ENCODE measurements at regions not wholly inside any gene's neighbourhood (a gene's known extent, or its start where the extent isn't known, plus 50 kb on each side); places are given as distances from the start of the nearest gene placed in this dataset.

DNA sequence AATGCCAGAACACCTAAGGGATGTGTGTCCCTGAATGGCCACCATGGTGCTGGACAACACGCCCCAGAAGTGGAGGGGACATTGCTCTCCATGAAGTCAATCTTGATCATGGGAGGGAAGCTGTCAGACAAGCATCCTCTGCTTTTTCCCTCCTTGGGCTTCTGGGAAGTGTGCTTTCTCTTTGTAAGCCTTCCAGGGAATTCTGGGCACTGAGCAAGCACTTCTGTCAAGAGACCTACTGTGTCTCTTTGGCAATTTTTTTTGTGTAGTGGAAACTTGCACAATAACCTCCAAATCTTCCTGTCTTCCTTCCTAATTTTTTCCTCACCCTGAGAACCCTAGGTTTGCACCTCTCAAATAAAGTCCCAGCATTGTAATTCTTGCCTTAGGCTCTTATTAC lies 132.0 kb downstream of the SEC61B start (continued):
- no peak for TF ChIP-seq ZNF232 (CRISPR knock-in tag; IDR thresholded peaks at IDR 0.05)

DNA sequence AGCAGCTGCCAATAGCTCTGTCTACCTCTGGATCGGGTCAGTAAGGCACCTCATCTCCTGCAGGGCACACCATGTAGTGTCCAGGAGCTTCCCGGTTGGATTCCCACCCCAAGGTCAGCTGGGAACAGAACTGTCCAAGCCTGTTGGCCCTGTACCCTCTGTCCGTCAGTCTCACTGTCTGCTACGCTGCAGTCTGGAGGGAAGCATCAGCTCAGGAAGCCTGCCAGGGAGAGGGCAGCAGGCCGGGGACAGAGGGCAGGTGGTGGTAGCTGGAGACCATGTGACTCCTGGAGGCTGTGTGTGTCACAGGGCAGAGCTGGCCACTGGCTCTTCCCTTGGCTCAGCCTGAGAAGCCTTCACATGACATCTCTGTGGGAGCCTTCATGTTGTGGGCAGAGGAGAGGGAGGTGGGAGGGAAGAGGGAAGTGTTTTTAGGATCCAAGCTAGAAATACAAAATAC lies 134.5 kb downstream of the SEC61B start:
- Histone ChIP-seq H3K36me3 (ENCODE audit: control insufficient read depth, insufficient read depth, low read length) (no peaks in the 10 kb centered on the region), H3K9ac (ENCODE audit: insufficient read depth in 1 of 2, low read depth in 2 of 2, low read length in 2 of 2) (peak overlapping the region in 1 of 2 experiments; percentile 27; a peak in 2 of 4 replicates), H3K27ac (ENCODE audit: extremely low read depth, low read depth, low read length) (no peak overlapping the region), H3K9me1 (ENCODE audit: control insufficient read depth, insufficient read depth, low read length) (no peaks in the 10 kb centered on the region), H4K20me1 (replicated peaks; ENCODE audit: control insufficient read depth, insufficient read depth, low read length) (no peaks in the 10 kb centered on the region), H3K79me2 (ENCODE audit: control insufficient read depth, insufficient read depth, low read length) (no peaks in the 10 kb centered on the region), H3K4me3 (no peak overlapping the region), H3K27me3 (ENCODE audit: control insufficient read depth in 2 of 2, insufficient read depth in 2 of 2, low read length in 2 of 2) (peaks cover 3 to 39% of the 10 kb centered on the region in 2 experiments), H2AFZ (ENCODE audit: low read depth, low read length) (no peak overlapping the region), H3K4me2 (ENCODE audit: insufficient read depth, low read length) (no peak overlapping the region), H3K9me3 (replicated peaks; ENCODE audit: control insufficient read depth, insufficient read depth, low read depth, low read length) (no peaks in the 10 kb centered on the region), H3K4me1 (replicated peaks in 1 of 2; ENCODE audit: control insufficient read depth in 2 of 2, insufficient read depth in 2 of 2, low read length in 2 of 2) (no peaks in the 10 kb centered on the region)
- ATAC-seq (no peak), FAIRE-seq (no peak), DNase-seq (ENCODE audit: extremely low read depth in 1 of 4, low spot score in 3 of 4) (no peak)
- TF ChIP-seq SRSF1 (IDR thresholded peaks at IDR 0.05; ENCODE audit: low read depth, low read length) (no peak), USF1 (CRISPR knock-in tag; IDR thresholded peaks at IDR 0.05) (0 out of 2 replicates have a peak, but pooled peaks have one; percentile 13)
- no TSS peak for BruUV-seq (replicated peaks)
- ChIA-PET CTCF (ENCODE audit: low intra/inter-chr PET ratio) (no interaction called here), POLR2A (interaction anchor here (1.1 to 1.8 kb wide), 2 partner anchors 9 to 29 kb away, joined by 3 to 4 read pairs; no protein-coding TSS in a partner anchor)
- intact Hi-C loops (cut with micrococcal nuclease) (no loop called here), in situ Hi-C loops (cut with MboI) (no loop called here)
- 0% methylated on average over 5 of the region's 5 CpGs for WGBS (ENCODE audit: insufficient coverage, low coverage, missing lambda C conversion rate)

DNA sequence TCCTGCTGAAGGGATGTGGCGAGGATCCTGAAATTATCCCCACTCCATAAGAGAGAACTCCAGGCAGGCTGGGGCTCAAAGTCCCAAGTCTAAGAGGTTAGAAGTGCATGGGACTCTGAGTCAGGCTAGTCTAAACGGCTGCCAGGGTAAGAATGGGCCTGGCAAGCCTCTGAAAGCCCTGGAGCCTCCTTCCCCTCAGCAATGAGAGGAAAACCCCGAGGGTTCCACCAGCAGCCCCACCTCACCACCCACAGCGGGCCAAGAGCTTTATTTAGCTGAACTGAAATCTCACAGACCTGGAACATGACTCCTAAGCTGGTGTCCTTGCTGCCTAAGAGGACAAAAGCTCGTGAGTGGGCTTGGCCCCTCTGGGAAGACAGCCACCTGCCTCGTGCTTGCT lies 135.5 kb downstream of the SEC61B start:
- H3K36me3 ChIP-seq (ENCODE audit: control insufficient read depth, insufficient read depth, low read length): no peaks in the 10 kb centered on the region
- BruUV-seq (replicated peaks): no TSS peak
- H3K4me1 ChIP-seq (replicated peaks in 1 of 2; ENCODE audit: control insufficient read depth in 2 of 2, insufficient read depth in 2 of 2, low read length in 2 of 2): no peaks in the 10 kb centered on the region
- peak overlapping the region in 1 of 2 experiments; percentile 28; a peak in 1 of 4 replicates for H3K9ac ChIP-seq (ENCODE audit: insufficient read depth in 1 of 2, low read depth in 2 of 2, low read length in 2 of 2)
- no peak overlapping the region for H2AFZ ChIP-seq (ENCODE audit: low read depth, low read length)
- H3K4me2 ChIP-seq (ENCODE audit: insufficient read depth, low read length): no peak overlapping the region
- peaks cover 3 to 32% of the 10 kb centered on the region in 2 experiments; a peak in 4 of 5 replicates for H3K27me3 ChIP-seq (ENCODE audit: control insufficient read depth in 2 of 2, insufficient read depth in 2 of 2, low read length in 2 of 2)
- POLR2A ChIA-PET: interaction anchor here (1.8 kb wide), 1 partner anchor 10 kb away, joined by 4 read pairs; no protein-coding TSS in a partner anchor
- H3K9me3 ChIP-seq (replicated peaks; ENCODE audit: control insufficient read depth, insufficient read depth, low read depth, low read length): no peaks in the 10 kb centered on the region
- H3K27ac ChIP-seq (ENCODE audit: extremely low read depth, low read depth, low read length): no peak overlapping the region
- no peaks in the 10 kb centered on the region for H3K9me1 ChIP-seq (ENCODE audit: control insufficient read depth, insufficient read depth, low read length)
- H3K79me2 ChIP-seq (ENCODE audit: control insufficient read depth, insufficient read depth, low read length): no peaks in the 10 kb centered on the region
- no peaks in the 10 kb centered on the region for H4K20me1 ChIP-seq (replicated peaks; ENCODE audit: control insufficient read depth, insufficient read depth, low read length)
- FAIRE-seq (no peak), DNase-seq (ENCODE audit: extremely low read depth in 1 of 4, low spot score in 3 of 4) (no peak), ATAC-seq (no peak)
- whole genome bisulfite sequencing (ENCODE audit: insufficient coverage, low coverage, missing lambda C conversion rate): 4% methylated on average over 6 of the region's 6 CpGs
- intact Hi-C loops (cut with micrococcal nuclease): no loop called here
- H3K4me3 ChIP-seq: no peak overlapping the region
- CTCF ChIA-PET (ENCODE audit: low intra/inter-chr PET ratio): no interaction called here
- in situ Hi-C loops (cut with MboI): no loop called here
- TF ChIP-seq, protein P1, sequence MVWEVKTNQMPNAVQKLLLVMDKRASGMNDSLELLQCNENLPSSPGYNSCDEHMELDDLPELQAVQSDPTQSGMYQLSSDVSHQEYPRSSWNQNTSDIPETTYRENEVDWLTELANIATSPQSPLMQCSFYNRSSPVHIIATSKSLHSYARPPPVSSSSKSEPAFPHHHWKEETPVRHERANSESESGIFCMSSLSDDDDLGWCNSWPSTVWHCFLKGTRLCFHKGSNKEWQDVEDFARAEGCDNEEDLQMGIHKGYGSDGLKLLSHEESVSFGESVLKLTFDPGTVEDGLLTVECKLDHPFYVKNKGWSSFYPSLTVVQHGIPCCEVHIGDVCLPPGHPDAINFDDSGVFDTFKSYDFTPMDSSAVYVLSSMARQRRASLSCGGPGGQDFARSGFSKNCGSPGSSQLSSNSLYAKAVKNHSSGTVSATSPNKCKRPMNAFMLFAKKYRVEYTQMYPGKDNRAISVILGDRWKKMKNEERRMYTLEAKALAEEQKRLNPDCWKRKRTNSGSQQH (CRISPR knock-in tag; IDR thresholded peaks at IDR 0.05): no peak
- no peak for TF ChIP-seq TSC22D4 (tag; IDR thresholded peaks at IDR 0.05)
- no peak for TF ChIP-seq ZNF644 (tag; IDR thresholded peaks at IDR 0.05; ENCODE audit: low read depth)
